HL-60 (cell line): ENCODE measurements at regions not wholly inside any gene's neighbourhood (a gene's known extent, or its start where the extent isn't known, plus 50 kb on each side); places are given as distances from the start of the nearest gene placed in this dataset.

Source experiments
- GABPA ChIP-seq: IDR thresholded peaks from 2 replicates; pipeline ENCODE4 v1.6.1; 2012; ENCODE audit warnings: low read depth
- POLR2AphosphoS5 ChIP-seq: IDR thresholded peaks from 2 replicates; pipeline ENCODE4 v1.6.1; 2012; ENCODE audit warnings: low read depth
- TF ChIP-seq, protein P1 (sequence below): IDR thresholded peaks from one replicate; pipeline ENCODE4 v1.5.1; 2011; ENCODE audit warnings: low read length, control low read depth, inconsistent platforms; ENCODE audit not compliant: insufficient read depth
- TF ChIP-seq, protein P2 (sequence below): IDR thresholded peaks from 2 replicates; pipeline ENCODE4 v1.6.1; 2012; ENCODE audit warnings: low read depth; ENCODE audit not compliant: insufficient replicate concordance

DNA sequence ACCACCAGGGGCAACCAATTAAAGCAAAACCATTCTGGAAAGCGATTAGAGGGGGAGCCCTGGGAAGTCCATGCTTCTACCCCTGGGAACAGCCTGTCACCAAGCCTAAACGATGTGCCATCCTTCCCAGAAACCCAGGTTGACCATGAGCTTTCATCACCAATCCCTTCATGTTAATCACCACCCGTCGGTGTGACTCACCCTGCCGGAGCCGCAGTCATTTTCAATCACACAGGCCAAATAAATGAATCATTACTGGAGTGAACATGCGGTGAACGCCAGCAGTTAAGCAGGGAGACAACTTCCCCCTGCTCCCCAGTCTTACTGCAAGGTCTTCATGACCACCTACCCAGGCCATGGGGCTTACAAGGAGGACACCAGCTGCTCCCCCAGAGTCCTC, 308.8 kb downstream of the AJAP1 start:
- TF ChIP-seq POLR2AphosphoS5 (no peak), GABPA (no peak)
- TF ChIP-seq, protein P1, sequence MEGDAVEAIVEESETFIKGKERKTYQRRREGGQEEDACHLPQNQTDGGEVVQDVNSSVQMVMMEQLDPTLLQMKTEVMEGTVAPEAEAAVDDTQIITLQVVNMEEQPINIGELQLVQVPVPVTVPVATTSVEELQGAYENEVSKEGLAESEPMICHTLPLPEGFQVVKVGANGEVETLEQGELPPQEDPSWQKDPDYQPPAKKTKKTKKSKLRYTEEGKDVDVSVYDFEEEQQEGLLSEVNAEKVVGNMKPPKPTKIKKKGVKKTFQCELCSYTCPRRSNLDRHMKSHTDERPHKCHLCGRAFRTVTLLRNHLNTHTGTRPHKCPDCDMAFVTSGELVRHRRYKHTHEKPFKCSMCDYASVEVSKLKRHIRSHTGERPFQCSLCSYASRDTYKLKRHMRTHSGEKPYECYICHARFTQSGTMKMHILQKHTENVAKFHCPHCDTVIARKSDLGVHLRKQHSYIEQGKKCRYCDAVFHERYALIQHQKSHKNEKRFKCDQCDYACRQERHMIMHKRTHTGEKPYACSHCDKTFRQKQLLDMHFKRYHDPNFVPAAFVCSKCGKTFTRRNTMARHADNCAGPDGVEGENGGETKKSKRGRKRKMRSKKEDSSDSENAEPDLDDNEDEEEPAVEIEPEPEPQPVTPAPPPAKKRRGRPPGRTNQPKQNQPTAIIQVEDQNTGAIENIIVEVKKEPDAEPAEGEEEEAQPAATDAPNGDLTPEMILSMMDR = no peak
- TF ChIP-seq, protein P2, sequence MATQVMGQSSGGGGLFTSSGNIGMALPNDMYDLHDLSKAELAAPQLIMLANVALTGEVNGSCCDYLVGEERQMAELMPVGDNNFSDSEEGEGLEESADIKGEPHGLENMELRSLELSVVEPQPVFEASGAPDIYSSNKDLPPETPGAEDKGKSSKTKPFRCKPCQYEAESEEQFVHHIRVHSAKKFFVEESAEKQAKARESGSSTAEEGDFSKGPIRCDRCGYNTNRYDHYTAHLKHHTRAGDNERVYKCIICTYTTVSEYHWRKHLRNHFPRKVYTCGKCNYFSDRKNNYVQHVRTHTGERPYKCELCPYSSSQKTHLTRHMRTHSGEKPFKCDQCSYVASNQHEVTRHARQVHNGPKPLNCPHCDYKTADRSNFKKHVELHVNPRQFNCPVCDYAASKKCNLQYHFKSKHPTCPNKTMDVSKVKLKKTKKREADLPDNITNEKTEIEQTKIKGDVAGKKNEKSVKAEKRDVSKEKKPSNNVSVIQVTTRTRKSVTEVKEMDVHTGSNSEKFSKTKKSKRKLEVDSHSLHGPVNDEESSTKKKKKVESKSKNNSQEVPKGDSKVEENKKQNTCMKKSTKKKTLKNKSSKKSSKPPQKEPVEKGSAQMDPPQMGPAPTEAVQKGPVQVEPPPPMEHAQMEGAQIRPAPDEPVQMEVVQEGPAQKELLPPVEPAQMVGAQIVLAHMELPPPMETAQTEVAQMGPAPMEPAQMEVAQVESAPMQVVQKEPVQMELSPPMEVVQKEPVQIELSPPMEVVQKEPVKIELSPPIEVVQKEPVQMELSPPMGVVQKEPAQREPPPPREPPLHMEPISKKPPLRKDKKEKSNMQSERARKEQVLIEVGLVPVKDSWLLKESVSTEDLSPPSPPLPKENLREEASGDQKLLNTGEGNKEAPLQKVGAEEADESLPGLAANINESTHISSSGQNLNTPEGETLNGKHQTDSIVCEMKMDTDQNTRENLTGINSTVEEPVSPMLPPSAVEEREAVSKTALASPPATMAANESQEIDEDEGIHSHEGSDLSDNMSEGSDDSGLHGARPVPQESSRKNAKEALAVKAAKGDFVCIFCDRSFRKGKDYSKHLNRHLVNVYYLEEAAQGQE = no peak
